ENCODE measurements at regions not wholly inside any gene's neighbourhood (a gene's known extent, or its start where the extent isn't known, plus 50 kb on each side); places are given as distances from the start of the nearest gene placed in this dataset.
"Not testable (repeated sequence)": the region's sequence is repeated elsewhere in the genome, so short reads cannot be mapped to it uniquely, and the experiment has no call there.

DNA sequence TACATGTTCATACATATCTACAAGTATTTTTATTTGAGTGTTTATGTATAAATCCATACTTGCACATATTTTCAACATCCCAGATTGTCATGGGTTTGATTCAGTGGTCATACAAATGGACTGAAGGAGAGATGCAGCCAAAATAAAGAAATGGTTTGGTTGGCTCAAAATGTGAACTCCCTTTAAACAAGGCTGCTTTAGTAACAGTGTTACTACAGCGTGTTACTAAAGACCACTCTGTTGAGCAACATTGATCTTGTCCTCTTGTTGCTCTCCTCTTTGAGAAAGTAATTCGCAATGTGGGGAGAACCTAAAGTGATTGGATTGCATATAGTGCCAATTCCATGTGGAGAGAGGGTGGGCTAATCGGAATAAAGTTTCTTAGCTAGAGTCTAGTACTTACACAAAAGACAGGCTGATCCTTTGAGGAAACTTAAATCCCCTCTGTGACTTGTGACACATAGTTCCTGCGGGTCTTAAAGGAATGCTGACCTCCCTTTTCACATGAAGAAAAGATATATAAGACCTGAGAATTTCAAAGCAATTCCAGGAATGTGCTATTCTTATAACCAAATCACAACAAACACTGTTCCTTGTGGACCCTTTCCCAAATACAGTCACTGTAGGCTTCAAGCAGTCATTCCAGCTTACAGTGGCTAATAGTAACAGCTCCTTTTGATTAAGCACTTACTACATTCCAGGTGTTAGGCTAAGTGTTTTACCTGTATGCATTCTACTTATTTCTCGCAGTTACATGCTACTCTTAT lies 144.3 kb downstream of the FZD1 start:
- DNase-seq, result no peak

GRCh38 chr7:91411060-91411459 lies 146.8 kb downstream of the FZD1 start:
- no peak for DNase-seq

DNA sequence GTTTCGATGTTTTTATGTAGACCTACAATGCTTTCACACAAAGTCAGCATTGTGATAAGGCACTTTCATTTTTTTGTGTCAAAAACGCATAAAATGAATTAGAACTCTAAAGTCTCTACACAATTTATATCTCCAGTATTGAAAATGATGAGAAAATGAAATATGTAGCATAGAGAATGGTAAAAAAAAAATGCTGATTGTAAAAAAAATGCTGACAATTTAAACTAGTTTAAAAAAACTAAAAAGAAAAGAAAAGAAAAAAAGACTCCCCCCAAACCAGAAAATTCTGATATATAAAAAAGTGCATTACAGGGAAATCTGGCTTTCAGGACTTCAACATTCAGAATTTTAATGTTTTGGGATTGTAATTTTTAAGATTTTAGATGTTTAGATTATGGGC lies 148.1 kb downstream of the FZD1 start:
- DNase-seq, result no peak

DNA sequence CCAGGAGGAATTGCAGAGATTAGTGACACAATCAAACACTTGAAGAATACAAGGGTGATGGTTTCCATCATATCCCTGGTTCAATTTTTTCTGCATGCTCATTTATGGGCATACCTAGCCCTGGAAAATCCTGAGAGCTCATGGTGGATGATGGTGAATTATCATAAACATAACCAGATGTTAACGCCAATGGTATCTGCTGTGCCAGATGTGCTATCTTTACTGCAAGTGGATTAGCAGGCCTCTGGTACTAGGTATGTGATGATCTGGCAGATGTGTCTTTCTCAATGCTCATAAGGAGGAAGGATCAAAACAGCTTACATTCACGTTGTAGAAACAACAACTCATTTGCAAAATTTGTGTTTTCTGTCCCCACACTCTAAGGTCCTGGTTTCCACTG lies 150.5 kb downstream of the FZD1 start:
- DNase-seq, result no peak

GRCh38 chr7:91416155-91416865 lies 152.1 kb downstream of the FZD1 start:
- no peak for DNase-seq

GRCh38 chr7:91420606-91421005 lies 156.4 kb downstream of the FZD1 start:
- no peak for DNase-seq

GRCh38 chr7:91421018-91421417 lies 156.8 kb downstream of the FZD1 start:
- no peak for DNase-seq

DNA sequence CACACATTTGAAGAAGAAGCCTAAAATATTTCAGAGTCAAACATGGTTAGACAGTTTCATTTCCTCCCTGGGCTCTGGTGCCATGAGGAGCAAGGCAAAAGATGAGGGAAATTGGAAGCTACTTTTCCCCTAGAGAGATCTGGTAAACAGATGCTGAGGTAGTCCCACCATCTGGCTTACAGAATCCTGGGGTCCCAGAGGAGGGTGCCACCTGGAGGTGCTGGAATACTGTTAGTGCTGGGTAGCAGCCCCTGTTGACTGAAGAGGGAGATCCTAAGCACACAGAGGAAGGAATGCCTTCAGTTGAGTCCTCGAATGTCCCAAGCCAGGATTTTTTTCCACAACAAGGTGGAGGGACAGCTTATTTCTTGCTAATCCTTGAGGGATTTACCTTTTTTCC lies 160.1 kb downstream of the FZD1 start:
- no peak for DNase-seq

GRCh38 chr7:91425149-91425548 lies 160.9 kb downstream of the FZD1 start:
- DNase-seq, result no peak

DNA sequence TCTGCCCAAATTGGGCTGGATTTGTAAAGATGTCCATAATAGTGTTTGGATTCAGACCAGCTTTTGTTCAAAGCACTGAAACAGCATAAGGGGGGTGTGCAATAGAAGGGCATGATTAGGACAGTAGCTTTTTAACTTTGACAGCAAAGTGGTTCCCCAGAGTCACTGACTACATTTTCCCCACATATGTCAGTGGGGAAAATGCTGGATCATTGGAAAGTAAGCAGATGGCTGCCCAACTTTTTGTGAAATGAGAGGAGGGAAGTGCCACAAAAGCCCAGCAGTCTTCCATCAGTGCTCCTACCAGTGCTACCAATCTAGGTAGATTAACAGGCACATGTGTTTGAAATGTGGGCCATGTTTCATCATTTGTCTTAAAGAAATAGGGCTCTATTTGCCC lies 162.8 kb downstream of the FZD1 start:
- no peak for DNase-seq

DNA sequence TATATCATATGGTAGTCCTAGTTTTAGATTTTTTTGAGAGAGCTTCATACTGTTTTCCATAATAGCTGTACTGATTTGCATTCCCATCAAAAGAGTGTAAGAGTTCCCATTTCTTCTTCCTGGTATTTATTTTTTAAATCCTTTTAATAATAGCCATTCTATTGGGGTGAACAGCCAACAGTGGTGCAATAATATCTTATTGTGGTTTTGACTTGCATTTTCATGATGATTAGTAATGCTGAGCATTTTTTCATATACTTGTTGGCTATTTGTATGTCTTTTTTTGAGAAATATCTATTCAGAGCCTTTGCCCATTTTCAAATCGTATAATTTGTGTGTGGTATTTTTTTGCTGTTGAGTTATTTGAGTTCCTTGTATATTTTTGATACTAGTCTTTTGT lies 167.4 kb downstream of the FZD1 start:
- no peak for DNase-seq

DNA sequence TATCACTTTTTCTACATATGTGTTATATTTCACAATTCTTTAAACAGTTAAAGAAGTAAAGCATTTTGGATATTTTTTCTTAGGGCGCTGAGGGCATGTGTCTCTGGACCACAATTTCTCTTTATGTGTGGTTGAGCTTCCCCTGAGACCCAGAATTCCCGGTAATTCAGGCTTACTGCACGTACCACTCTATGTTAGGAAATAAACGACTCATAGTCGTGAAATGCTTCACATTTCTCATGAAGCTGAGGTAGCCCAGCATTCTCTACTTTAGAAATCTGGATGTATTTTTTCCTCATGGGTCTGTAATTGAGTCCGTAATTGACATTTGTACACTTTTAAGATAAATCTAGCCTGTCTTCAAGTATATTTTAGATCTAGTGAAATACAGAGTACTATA lies 170.6 kb downstream of the FZD1 start:
- no peak for DNase-seq

DNA sequence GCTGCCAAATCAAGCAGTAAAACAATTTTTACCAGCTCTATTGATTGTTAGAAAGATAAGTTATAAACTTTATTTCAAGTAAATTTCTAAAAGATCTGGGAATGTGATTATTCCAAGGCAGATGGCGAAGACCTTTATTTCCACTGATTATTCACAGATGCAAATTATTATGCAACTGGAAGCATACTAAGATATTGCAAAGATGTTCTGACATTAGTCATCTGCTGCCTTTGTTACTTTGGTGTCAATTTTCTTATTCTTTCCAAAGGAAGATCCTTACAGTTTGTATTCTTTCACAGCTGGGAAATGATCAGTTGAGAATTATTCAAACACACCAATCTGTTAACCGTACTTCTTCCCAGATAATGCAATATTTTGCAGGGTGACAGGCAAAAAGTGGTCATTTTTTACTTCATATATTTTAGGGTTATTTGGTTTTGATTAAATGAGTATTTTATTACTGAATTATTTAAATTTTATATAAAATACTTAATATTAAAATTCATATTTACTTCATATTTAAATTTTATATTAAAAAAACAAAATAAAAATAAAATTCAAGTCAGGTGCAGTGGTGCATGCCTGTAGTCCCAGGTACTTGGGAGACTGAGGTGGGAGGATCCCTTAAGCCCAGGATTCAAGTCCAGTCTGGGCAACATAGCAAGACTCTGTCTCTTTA lies 171.3 kb downstream of the FZD1 start:
- no peak for DNase-seq

- peak; percentile 50 for DNase-seq
Observed at GRCh38 chr7:91436655-91437054, 172.4 kb downstream of the FZD1 start.

DNA sequence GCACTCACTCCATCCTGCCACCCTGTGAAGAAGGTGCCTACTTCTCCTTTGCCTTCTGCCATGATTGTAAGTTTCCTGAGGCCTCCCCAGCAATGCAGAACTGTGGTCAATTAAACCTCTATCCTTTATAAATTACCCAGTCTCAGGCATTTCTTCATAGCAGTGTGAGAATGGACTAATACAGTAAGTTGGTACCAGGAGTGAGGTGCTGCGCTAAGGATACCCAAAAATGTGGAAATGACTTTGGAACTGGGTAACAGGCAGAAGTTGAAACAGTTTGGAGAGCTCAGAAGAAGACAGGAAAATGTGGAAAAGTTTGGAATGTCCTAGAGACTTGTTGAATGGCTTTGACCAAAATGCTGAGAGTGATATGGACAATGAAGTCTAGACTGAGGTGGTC lies 176.0 kb downstream of the FZD1 start:
- not testable (repeated sequence) for DNase-seq

GRCh38 chr7:91443862-91444261 lies 179.6 kb downstream of the FZD1 start:
- no peak for DNase-seq

DNA sequence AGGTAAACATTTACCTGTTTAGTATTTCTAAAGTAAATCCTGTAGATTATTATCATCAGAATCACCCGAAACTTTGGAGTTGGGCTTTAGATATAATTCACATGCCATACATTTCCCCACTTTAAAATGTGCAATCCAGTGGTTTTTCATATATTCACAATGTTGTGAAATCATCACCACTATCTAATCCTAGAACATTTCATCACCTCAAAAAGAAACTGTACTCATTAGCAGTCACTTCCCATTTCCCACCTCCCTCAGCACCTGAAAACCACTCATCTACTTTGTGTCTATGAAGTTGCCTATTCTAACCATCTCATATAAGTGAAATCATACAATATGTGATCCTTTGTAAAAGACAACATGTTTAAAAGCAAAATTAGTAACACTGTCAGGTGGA lies 182.6 kb downstream of the FZD1 start:
- DNase-seq, result no peak

DNA sequence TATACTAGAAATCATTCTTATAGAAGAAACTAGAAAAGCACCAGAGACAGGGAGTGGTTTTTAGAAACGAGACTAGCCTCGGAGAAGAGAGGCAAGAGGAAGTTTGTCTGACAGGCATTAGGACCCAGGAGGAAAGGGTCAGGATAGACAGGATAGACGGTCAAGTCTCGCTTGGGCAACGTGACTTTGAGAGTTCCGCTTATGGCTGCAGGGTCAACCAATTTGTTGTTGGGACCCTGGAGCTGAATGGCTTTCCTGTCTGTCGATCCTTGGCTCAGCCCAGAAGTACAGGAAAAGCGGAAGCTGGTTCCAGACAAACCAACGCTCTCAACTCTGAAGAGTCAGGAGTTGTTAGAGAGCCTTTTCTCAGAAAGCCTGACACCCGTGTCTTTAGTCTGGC lies 191.2 kb downstream of the FZD1 start:
- DNase-seq, result no peak

GRCh38 chr7:91457208-91457607 lies 193.0 kb downstream of the FZD1 start:
- no peak for DNase-seq

GRCh38 chr7:91459539-91459938 lies 195.3 kb downstream of the FZD1 start:
- DNase-seq, result no peak

- no peak for DNase-seq
Observed at GRCh38 chr7:91462316-91462715, 198.1 kb downstream of the FZD1 start.

DNA sequence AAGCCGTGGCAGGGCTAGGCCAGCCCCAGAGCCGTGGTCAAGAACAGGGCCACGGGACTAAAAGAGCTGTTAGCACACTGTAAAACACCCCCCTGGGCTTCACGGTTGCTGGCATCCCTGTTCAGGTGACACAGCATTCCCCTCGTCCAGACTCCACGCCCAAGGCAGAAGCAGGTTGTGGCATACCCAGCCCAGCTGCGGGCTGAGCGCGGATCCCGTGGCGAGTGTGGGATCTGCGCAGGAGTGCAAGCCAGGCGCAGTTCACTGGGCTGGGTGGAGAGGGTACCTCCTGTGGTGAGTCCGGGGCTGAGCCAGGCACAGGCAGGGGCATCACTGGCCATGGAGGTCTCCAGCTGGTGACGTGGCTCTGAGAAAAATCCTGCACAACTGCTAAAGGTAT lies 199.1 kb downstream of the FZD1 start:
- DNase-seq, result no peak

- DNase-seq, result no peak
Observed at GRCh38 chr7:91465595-91466061, 201.4 kb downstream of the FZD1 start.

DNA sequence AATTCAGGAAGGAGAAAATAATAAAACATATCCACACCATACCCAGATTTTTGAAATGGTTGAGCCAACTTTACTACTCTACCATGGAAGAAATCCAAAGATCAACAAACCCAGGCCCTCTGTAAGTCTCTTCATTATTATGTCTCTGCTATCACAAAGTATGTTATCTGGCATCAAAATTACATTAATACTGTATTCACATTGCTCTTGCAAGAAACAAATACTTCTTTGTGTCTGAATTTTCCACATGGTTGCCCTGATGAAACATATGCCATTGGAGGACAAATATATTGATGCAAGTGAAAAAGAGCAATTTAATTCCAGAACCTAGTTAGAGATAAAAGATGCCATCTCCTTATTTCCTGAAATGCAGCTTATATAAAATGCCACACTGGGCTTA lies 204.0 kb downstream of the FZD1 start:
- DNase-seq, result no peak

Data from NCI-H510A (cell line).